ENCODE measurements at regions not wholly inside any gene's neighbourhood (a gene's known extent, or its start where the extent isn't known, plus 50 kb on each side); places are given as distances from the start of the nearest gene placed in this dataset.

DNA sequence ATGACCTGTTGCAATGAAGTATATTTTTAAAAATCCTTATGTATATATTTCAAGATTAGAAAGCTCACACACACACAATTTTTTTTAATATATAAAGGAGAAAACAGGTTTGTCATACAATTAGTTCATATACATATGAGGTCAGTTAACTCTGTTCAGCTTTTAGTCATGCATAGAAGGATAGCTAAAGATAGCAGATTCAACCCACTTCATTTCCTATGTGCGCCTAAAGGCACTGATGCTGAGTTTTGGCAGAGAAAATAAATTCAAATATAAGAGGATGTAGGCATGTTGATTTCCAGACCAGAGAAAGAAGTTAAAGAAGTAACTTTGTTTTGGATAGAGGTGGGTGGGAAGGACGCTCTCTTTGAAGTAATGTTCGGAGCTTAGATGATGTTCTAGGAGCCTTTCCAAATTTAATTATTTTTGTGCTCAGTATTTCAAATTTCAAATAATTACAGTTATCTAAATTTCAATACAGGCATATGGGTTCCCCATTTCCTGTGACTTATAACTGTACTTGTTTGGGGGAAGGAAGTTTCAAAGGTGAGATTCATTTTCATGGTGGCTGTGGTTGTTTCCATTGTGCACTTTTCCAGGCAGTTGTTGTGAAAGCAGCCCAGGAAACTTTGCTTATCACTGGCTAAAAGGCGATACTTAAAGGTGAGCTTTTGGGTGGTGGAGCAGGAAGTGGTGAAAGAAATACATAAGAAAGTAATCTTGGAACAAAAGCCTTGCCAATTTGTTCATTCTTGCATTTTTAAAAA is 523.4 kb upstream of the FANCL start:
- TF ChIP-seq, protein P1, sequence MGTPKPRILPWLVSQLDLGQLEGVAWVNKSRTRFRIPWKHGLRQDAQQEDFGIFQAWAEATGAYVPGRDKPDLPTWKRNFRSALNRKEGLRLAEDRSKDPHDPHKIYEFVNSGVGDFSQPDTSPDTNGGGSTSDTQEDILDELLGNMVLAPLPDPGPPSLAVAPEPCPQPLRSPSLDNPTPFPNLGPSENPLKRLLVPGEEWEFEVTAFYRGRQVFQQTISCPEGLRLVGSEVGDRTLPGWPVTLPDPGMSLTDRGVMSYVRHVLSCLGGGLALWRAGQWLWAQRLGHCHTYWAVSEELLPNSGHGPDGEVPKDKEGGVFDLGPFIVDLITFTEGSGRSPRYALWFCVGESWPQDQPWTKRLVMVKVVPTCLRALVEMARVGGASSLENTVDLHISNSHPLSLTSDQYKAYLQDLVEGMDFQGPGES (IDR thresholded peaks at IDR 0.05), result no peak
- TF ChIP-seq STAT3 (IDR thresholded peaks at IDR 0.05; ENCODE audit: low read depth, low read length) (no peak), CBX5 (IDR thresholded peaks at IDR 0.05; ENCODE audit: low read depth) (no peak), SMC3 (IDR thresholded peaks at IDR 0.05; ENCODE audit: borderline replicate concordance, low read length) (no peak), POLR2A (IDR thresholded peaks at IDR 0.05; ENCODE audit: low read depth, low read length) (no peak), CHD1 (IDR thresholded peaks at IDR 0.05; ENCODE audit: low read depth, low read length) (no peak)
- TF ChIP-seq, protein P2, sequence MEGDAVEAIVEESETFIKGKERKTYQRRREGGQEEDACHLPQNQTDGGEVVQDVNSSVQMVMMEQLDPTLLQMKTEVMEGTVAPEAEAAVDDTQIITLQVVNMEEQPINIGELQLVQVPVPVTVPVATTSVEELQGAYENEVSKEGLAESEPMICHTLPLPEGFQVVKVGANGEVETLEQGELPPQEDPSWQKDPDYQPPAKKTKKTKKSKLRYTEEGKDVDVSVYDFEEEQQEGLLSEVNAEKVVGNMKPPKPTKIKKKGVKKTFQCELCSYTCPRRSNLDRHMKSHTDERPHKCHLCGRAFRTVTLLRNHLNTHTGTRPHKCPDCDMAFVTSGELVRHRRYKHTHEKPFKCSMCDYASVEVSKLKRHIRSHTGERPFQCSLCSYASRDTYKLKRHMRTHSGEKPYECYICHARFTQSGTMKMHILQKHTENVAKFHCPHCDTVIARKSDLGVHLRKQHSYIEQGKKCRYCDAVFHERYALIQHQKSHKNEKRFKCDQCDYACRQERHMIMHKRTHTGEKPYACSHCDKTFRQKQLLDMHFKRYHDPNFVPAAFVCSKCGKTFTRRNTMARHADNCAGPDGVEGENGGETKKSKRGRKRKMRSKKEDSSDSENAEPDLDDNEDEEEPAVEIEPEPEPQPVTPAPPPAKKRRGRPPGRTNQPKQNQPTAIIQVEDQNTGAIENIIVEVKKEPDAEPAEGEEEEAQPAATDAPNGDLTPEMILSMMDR (IDR thresholded peaks at IDR 0.05 in 2 of 3, conservative IDR thresholded peaks at IDR 0.05 in 1 of 3; ENCODE audit: control insufficient read depth in 2 of 3, extremely low read depth in 1 of 3, insufficient read depth in 1 of 3, low read depth in 3 of 3, low read length in 3 of 3), result no peak
- TF ChIP-seq, protein P3, sequence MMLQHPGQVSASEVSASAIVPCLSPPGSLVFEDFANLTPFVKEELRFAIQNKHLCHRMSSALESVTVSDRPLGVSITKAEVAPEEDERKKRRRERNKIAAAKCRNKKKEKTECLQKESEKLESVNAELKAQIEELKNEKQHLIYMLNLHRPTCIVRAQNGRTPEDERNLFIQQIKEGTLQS (IDR thresholded peaks at IDR 0.05; ENCODE audit: borderline replicate concordance, extremely low read depth, low read depth, low read length), result no peak
- TF ChIP-seq, protein P4, sequence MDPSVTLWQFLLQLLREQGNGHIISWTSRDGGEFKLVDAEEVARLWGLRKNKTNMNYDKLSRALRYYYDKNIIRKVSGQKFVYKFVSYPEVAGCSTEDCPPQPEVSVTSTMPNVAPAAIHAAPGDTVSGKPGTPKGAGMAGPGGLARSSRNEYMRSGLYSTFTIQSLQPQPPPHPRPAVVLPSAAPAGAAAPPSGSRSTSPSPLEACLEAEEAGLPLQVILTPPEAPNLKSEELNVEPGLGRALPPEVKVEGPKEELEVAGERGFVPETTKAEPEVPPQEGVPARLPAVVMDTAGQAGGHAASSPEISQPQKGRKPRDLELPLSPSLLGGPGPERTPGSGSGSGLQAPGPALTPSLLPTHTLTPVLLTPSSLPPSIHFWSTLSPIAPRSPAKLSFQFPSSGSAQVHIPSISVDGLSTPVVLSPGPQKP (IDR thresholded peaks at IDR 0.05; ENCODE audit: low read depth, low read length), result no peak
- TF ChIP-seq, protein P5, sequence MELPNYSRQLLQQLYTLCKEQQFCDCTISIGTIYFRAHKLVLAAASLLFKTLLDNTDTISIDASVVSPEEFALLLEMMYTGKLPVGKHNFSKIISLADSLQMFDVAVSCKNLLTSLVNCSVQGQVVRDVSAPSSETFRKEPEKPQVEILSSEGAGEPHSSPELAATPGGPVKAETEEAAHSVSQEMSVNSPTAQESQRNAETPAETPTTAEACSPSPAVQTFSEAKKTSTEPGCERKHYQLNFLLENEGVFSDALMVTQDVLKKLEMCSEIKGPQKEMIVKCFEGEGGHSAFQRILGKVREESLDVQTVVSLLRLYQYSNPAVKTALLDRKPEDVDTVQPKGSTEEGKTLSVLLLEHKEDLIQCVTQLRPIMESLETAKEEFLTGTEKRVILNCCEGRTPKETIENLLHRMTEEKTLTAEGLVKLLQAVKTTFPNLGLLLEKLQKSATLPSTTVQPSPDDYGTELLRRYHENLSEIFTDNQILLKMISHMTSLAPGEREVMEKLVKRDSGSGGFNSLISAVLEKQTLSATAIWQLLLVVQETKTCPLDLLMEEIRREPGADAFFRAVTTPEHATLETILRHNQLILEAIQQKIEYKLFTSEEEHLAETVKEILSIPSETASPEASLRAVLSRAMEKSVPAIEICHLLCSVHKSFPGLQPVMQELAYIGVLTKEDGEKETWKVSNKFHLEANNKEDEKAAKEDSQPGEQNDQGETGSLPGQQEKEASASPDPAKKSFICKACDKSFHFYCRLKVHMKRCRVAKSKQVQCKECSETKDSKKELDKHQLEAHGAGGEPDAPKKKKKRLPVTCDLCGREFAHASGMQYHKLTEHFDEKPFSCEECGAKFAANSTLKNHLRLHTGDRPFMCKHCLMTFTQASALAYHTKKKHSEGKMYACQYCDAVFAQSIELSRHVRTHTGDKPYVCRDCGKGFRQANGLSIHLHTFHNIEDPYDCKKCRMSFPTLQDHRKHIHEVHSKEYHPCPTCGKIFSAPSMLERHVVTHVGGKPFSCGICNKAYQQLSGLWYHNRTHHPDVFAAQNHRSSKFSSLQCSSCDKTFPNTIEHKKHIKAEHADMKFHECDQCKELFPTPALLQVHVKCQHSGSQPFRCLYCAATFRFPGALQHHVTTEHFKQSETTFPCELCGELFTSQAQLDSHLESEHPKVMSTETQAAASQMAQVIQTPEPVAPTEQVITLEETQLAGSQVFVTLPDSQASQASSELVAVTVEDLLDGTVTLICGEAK (IDR thresholded peaks at IDR 0.05; ENCODE audit: borderline replicate concordance), result no peak

All from GM12878 (cell line).